ENCODE measurements at regions not wholly inside any gene's neighbourhood (a gene's known extent, or its start where the extent isn't known, plus 50 kb on each side); places are given as distances from the start of the nearest gene placed in this dataset.

DNA sequence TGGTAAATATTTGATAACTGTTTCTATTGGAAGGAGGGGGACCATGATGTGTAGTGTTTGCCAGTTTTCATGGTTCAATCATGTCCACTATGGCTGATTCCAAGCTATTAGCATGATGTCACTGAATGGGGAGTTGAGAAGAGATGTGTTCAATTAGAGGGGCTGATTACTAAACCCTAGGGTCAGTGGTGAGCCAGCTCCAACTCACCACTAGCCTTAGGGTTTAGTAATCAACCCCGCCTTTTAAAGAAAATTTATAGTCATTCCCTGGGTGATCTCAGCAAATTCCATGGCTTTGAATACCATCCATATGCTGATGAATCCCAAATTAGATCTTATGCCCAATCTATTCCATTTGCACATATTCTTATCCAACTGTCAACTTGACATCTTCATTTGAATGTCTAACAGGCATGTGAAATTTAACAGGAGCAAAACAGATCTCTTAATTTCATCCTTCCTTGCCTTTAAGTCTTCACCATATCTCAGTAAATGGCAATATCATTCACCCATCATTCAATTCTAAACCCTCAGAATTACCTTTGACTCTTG lies 98.8 kb downstream of the GCNT1 start:
- DNase-seq (ENCODE audit: low spot score) = no peak

DNA sequence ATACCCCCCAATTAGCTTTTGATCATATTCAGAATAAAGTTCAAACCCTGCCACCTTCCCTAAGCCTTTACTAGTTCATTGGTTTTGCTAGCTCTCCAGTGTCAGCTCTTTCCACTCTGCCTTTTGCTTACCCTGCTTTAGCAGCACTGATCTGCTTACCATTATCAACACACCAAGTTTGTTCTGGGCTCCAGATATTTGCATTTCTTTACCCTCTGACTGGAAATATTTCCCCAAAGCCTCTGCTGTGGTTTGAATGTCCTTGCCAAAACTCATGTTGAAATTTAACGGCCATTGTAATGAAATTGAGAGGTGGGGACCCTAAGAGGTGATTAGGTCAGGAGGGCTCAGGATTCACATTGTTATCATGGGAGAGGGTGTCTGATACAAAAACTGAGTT lies 99.5 kb downstream of the GCNT1 start:
- no peak for DNase-seq (ENCODE audit: low spot score)

DNA sequence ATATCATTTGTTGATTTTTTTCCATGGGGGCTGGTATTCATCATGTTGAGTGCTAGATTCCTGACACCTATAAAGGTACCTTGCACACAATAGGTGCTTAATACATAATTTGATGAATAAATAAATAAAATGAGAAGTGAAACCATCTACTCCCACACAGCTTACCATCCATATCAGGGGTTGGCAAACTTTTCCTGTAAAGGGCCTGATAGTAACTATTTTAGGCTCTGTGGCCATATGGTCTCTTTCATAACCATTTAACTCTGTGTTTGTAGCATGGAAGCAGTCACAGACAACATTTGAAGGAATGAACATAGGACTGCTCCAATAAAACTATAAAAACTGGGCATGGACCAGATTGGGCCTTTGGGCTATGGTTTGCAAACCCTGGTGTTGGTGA lies 100.3 kb downstream of the GCNT1 start:
- DNase-seq (ENCODE audit: low spot score) = no peak

DNA sequence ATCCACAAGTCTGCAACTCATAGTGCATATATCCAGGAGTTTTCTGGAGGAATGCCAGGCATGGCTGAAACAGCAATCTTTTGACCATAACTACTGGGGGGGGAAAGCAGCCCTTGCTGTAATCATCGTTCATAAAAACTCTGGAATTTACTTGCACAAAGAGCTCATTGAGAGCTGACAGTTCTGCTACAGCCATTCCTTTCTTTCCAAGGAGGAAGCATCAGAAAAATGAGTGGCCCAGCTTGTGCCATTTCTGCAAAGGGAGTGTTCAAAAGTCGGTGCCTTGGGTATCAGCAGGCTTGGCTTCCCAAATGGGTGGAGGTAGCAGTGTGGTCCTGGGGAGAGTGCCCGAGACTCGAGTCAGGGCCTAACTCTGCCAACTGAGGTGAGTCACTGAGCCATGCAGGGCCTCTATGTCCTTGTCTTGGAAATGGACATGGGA lies 101.5 kb downstream of the GCNT1 start:
- DNase-seq (ENCODE audit: low spot score) = peak; percentile 48

DNA sequence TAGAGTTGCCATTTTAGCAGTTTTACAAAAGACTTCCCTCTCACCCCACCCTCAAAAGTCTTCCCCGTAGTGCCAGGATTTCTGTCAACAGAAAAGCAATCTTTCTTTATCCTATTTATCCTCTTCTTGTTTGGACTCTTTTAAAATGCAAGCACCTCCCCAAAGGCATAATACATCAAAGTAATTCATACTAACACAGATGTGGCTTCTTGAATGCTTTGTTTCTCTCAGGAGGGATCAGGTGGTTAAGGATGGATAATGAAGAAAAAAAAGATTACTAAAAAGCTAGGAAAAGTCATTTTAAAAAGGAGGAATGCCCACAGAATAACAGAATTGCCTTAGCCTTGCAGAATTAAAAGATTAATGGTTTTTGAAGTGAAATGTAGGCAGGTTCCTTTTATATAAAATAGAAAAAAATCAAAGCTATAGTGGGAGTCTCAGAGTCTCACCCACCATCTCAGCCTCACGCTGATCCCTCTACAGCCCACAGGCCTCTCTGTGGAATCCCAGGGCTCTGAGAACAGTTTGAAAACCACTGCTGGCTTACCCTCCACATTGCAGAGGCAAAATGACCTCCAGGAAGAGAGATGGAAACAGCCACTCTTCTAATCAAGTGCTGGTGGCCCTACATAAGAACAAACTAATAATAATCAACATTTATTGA lies 102.2 kb downstream of the GCNT1 start:
- DNase-seq (ENCODE audit: low spot score) = no peak
